ENCODE measurements at regions not wholly inside any gene's neighbourhood (a gene's known extent, or its start where the extent isn't known, plus 50 kb on each side); places are given as distances from the start of the nearest gene placed in this dataset.

DNA sequence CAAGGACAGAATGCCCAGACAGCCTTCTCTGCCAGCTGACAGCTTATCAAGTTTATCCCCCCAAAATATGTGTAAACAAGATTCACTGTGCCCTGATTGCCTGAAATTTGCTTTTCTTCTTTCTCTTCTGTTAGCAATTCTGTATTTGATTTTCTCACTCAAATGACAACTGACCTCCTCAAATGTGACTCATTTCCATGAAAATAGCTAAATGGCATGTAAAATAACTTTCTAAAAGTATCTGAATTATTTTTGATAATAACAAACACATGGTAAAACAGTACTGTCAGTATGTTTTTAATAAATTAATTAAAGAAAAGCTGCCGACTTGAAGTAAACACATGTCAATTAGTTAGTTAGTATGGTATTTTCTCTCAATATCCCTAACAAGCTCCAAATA, 202.3 kb upstream of the STAC start:
- TF ChIP-seq, protein P1, sequence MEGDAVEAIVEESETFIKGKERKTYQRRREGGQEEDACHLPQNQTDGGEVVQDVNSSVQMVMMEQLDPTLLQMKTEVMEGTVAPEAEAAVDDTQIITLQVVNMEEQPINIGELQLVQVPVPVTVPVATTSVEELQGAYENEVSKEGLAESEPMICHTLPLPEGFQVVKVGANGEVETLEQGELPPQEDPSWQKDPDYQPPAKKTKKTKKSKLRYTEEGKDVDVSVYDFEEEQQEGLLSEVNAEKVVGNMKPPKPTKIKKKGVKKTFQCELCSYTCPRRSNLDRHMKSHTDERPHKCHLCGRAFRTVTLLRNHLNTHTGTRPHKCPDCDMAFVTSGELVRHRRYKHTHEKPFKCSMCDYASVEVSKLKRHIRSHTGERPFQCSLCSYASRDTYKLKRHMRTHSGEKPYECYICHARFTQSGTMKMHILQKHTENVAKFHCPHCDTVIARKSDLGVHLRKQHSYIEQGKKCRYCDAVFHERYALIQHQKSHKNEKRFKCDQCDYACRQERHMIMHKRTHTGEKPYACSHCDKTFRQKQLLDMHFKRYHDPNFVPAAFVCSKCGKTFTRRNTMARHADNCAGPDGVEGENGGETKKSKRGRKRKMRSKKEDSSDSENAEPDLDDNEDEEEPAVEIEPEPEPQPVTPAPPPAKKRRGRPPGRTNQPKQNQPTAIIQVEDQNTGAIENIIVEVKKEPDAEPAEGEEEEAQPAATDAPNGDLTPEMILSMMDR (tag by site-specific recombination; IDR thresholded peaks at IDR 0.05): no peak
- TF ChIP-seq ZNF433 (tag by site-specific recombination; IDR thresholded peaks at IDR 0.05; ENCODE audit: low read depth) (no peak), YY1 (tag by site-specific recombination; IDR thresholded peaks at IDR 0.05) (no peak), ZNF707 (tag by site-specific recombination; IDR thresholded peaks at IDR 0.05) (no peak), MEIS1 (CRISPR knock-in tag; IDR thresholded peaks at IDR 0.05; ENCODE audit: borderline replicate concordance) (no peak), ZNF274 (IDR thresholded peaks at IDR 0.05; ENCODE audit: low read length) (no peak), ZNF274 (tag by site-specific recombination; IDR thresholded peaks at IDR 0.05; ENCODE audit: borderline replicate concordance) (no peak), ZNF350 (tag by site-specific recombination; IDR thresholded peaks at IDR 0.05) (no peak), ZNF423 (tag by site-specific recombination; IDR thresholded peaks at IDR 0.05) (no peak), ZNF473 (tag by site-specific recombination; IDR thresholded peaks at IDR 0.05) (no peak), GLI4 (tag by site-specific recombination; IDR thresholded peaks at IDR 0.05) (no peak), ZFHX2 (tag by site-specific recombination; conservative IDR thresholded peaks at IDR 0.05) (no peak)
- TF ChIP-seq, protein P2, sequence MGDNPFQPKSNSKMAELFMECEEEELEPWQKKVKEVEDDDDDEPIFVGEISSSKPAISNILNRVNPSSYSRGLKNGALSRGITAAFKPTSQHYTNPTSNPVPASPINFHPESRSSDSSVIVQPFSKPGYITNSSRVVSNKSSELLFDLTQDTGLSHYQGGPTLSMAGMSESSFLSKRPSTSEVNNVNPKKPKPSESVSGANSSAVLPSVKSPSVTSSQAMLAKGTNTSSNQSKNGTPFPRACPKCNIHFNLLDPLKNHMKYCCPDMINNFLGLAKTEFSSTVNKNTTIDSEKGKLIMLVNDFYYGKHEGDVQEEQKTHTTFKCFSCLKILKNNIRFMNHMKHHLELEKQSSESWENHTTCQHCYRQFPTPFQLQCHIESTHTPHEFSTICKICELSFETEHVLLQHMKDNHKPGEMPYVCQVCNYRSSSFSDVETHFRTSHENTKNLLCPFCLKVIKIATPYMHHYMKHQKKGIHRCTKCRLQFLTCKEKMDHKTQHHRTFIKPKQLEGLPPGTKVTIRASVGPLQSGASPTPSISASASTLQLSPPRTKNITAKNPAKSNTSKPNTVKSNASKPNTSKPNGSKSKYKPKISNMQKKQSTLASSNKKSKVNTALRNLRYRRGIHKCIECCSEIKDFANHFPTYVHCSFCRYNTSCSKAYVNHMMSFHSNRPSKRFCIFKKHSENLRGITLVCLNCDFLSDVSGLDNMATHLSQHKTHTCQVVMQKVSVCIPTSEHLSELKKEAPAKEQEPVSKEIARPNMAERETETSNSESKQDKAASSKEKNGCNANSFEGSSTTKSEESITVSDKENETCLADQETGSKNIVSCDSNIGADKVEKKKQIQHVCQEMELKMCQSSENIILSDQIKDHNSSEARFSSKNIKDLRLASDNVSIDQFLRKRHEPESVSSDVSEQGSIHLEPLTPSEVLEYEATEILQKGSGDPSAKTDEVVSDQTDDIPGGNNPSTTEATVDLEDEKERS (tag by site-specific recombination; IDR thresholded peaks at IDR 0.05): no peak
- TF ChIP-seq, protein P3, sequence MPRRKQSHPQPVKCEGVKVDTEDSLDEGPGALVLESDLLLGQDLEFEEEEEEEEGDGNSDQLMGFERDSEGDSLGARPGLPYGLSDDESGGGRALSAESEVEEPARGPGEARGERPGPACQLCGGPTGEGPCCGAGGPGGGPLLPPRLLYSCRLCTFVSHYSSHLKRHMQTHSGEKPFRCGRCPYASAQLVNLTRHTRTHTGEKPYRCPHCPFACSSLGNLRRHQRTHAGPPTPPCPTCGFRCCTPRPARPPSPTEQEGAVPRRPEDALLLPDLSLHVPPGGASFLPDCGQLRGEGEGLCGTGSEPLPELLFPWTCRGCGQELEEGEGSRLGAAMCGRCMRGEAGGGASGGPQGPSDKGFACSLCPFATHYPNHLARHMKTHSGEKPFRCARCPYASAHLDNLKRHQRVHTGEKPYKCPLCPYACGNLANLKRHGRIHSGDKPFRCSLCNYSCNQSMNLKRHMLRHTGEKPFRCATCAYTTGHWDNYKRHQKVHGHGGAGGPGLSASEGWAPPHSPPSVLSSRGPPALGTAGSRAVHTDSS (tag by site-specific recombination; IDR thresholded peaks at IDR 0.05): no peak
- TF ChIP-seq, protein P4, sequence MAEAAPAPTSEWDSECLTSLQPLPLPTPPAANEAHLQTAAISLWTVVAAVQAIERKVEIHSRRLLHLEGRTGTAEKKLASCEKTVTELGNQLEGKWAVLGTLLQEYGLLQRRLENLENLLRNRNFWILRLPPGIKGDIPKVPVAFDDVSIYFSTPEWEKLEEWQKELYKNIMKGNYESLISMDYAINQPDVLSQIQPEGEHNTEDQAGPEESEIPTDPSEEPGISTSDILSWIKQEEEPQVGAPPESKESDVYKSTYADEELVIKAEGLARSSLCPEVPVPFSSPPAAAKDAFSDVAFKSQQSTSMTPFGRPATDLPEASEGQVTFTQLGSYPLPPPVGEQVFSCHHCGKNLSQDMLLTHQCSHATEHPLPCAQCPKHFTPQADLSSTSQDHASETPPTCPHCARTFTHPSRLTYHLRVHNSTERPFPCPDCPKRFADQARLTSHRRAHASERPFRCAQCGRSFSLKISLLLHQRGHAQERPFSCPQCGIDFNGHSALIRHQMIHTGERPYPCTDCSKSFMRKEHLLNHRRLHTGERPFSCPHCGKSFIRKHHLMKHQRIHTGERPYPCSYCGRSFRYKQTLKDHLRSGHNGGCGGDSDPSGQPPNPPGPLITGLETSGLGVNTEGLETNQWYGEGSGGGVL (tag by site-specific recombination; IDR thresholded peaks at IDR 0.05): no peak

All from HEK293 (cell line).